ENCODE measurements at regions not wholly inside any gene's neighbourhood (a gene's known extent, or its start where the extent isn't known, plus 50 kb on each side); places are given as distances from the start of the nearest gene placed in this dataset.

- DNase-seq = peak; percentile 49
These were observed 50.3 kb upstream of the MACC1 start for GRCh38 chr7:20267482-20267881.

GRCh38 chr7:20268824-20269223 is 51.6 kb upstream of the MACC1 start:
- no peak for DNase-seq

DNA sequence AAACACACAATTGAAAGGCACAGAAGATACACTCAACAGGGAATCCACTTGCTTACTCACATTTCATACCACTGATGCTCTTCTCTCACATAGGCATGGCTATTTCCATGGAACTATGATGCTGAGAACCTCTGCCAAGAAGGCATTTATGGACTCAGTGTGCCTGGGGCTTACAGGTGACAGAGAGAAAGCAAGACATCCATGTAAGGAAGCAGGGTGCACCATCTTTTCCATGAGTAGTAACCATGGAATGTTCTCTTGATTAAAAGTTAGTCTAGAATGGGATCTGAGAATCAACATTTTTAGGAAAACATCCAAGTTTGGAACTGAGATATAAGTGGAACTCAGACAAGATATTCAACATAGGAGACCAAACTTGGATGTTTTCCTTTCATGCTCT is 52.5 kb upstream of the MACC1 start:
- no peak for DNase-seq

GRCh38 chr7:20270371-20270770 is 53.2 kb upstream of the MACC1 start:
- no peak for DNase-seq

DNA sequence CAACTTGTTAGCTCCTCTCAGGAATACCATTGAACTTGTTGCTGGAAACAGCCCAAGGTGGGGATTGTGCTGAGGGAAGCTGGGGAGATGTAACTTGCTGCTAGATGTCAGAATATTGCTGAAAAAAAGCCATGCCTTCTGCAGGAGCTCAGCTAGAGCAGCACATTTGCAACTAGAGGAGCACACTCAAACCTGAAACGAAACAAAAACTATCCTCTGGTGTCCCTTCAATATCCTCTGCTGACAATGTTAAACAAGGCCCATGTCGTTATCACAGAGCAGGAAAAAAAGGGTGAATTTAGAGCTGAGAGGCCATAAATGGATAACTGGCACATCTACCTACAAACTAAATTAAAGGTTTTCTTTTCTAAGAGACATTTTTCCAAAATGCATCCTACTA is 53.7 kb upstream of the MACC1 start:
- no peak for DNase-seq

DNA sequence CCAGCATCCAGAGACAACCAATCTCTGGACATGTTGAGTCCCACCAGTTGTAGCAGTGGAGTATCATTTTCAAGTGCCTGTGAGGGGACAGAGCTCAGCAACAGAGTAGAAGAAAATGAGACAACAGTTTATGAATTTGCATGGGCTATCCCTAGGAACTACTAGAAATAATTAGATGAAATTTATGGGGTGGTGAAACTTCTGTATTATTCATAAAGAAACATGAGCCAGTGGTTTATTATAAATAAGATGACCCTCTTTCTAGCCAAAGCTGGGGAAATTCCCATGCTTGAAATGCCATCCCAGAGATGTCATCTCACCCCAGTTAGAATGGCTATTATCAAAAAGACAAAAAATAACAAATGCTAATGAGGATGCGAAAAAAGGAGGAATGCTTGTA is 55.1 kb upstream of the ITGB8 start:
- no peak for DNase-seq

GRCh38 chr7:20276705-20277472 is 53.8 kb upstream of the ITGB8 start:
- DNase-seq = no peak

- DNase-seq = peak; percentile 17
These were observed 50.7 kb upstream of the ITGB8 start for GRCh38 chr7:20279979-20280378.

DNA sequence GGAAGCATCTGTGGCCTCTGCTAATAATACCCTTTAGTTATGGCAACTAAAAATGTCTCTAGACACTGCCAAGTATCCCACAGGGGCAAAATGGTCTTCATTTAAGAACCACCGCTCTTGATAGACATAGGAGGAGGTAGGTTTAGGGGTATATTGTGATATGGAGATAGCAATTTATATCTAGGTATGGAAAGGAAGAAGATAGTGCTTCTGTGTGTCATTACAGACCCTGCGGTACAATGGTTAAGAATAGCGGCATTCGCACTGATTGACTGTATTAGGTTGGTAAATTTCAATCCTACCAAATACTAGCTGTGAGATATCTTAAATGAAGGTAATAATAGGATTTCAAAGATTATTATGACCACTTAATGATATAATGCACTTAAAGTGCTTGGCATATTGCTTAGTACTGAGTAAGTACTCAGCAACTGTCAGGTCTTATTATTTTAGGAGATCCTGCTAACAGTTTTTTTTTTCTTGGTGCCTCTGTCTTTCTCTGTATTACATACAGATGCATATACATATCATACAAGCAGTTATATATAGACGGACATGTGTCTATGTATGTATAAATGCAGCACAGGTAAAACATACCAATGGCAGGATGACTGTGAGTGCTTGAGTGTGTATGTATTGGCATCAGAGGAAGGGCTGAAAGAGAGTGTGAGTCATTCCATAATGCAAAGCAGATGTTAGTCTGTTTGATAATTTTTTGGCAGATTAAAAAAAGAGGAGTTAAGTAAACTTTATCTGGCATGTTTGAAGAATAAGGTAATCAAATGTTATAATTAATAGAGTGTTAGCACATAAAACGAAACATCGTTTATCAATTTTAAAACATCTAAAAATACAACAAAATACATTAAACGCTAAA is 50.0 kb upstream of the ITGB8 start:
- no peak for DNase-seq

Measured in hematopoietic multipotent progenitor cell treated with erythropoietin and hydrocortisone succinate and interleukin-3 and kit ligand, for 4 days (in vitro differentiated cells).